H1 (cell line): ENCODE measurements at regions not wholly inside any gene's neighbourhood (a gene's known extent, or its start where the extent isn't known, plus 50 kb on each side); places are given as distances from the start of the nearest gene placed in this dataset.

Experiments
- ASH2L ChIP-seq: fragments of 200-600, 300-600 bp; sonication (generic); IDR thresholded peaks from one replicate; pipeline ENCODE4 v1.7.1; 2017; ENCODE audit warnings: low read length
- HDAC2 ChIP-seq, 2 experiments: fragments of 300-600 bp in 1 of 2; sonication (generic) in 1 of 2; IDR thresholded peaks; 2 replicates each; pipeline ENCODE4 v1.6.1; 2011 to 2012; ENCODE audit warnings: low read depth in 2 of 2, low read length in 2 of 2, mild to moderate bottlenecking in 2 of 2, moderate library complexity in 2 of 2, borderline replicate concordance in 1 of 2, inconsistent platforms in 1 of 2
- JUN ChIP-seq: IDR thresholded peaks from 2 replicates; pipeline ENCODE4 v1.6.1; 2011; ENCODE audit warnings: low read depth, mild to moderate bottlenecking, improper control_type of control experiment, low read length
- RNF2 ChIP-seq: fragments of 200-900, 300-1000 bp; sonication (generic); IDR thresholded peaks from 2 replicates; pipeline ENCODE4 v1.7.1; 2016; ENCODE audit warnings: borderline replicate concordance, low read depth, mild to moderate bottlenecking, antibody characterized with exemption, low read length; ENCODE audit not compliant: poor library complexity, severe bottlenecking; ENCODE audit errors: missing control alignments

DNA sequence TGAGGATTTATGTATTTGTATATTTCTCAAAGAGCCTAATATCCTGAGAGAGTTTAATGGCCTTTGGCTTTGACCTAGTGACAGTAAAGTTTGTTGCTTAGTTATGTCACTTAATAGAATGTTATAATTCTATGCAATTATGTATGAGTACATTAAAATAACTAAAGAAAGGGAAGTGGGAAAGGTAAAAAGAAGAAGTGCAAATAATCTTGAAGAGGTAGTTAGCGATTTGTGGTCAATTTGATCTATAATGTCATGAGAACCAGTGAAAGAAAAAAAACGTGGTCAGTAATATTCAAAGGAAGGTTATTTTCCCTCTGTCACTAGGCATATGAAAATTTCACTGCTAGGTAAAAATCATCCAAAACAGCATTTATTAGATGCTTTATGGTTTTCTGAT is 143.4 kb upstream of the LSM8 start (continued):
- no peak for TF ChIP-seq RNF2
- no peak for TF ChIP-seq JUN
- no peak for TF ChIP-seq ASH2L
- no peak for TF ChIP-seq HDAC2 (IDR thresholded peaks at IDR 0.05; ENCODE audit: borderline replicate concordance in 1 of 2, low read depth in 2 of 2, low read length in 2 of 2)
